ENCODE measurements at regions not wholly inside any gene's neighbourhood (a gene's known extent, or its start where the extent isn't known, plus 50 kb on each side); places are given as distances from the start of the nearest gene placed in this dataset.
A peak's percentile ranks its signal among the peaks of the same experiment; 100 is the strongest.
"Not testable (repeated sequence)": the region's sequence is repeated elsewhere in the genome, so short reads cannot be mapped to it uniquely, and the experiment has no call there.

- no peak for DNase-seq
These were observed 61.8 kb downstream of the SDR9C7 start for GRCh38 chr12:56872366-56872765.

GRCh38 chr12:56867216-56867615 is 67.0 kb downstream of the SDR9C7 start:
- no peak for DNase-seq

- DNase-seq, result no peak
These were observed 67.7 kb downstream of the SDR9C7 start for GRCh38 chr12:56866493-56866892.

GRCh38 chr12:56864318-56864717 is 69.9 kb downstream of the SDR9C7 start:
- no peak for DNase-seq

- no peak for DNase-seq
These were observed 70.4 kb downstream of the SDR9C7 start for GRCh38 chr12:56863789-56864188.

GRCh38 chr12:56862264-56862663 is 71.9 kb downstream of the SDR9C7 start:
- DNase-seq, result no peak

- DNase-seq, result not testable (repeated sequence)
These were observed 80.7 kb downstream of the SDR9C7 start for GRCh38 chr12:56853392-56853978.

GRCh38 chr12:56851462-56851861 is 82.7 kb downstream of the SDR9C7 start:
- no peak for DNase-seq

- no peak for DNase-seq
These were observed 77.8 kb downstream of the HSD17B6 start for GRCh38 chr12:56840922-56841321.

GRCh38 chr12:56839915-56840325 is 76.8 kb downstream of the HSD17B6 start:
- DNase-seq, result peak; percentile 28

GRCh38 chr12:56839489-56839848 is 76.3 kb downstream of the HSD17B6 start:
- no peak for DNase-seq

GRCh38 chr12:56838621-56839488 is 75.7 kb downstream of the HSD17B6 start:
- no peak for DNase-seq

All from stimulated activated CD4-positive, alpha-beta T cell treated with anti-CD3 and anti-CD28 coated beads, Interleukin-4, amount 100 ng/mL, for 1 hour (primary cell).